Esophagus squamous epithelium (tissue), 4 donors: ENCODE measurements at regions not wholly inside any gene's neighbourhood (a gene's known extent, or its start where the extent isn't known, plus 50 kb on each side); places are given as distances from the start of the nearest gene placed in this dataset.

Experiments used
- CTCF ChIP-seq, 6 experiments: fragments of 450-650 bp in 4 of 6; fragments of 200-600 bp in 2 of 6; sonication (generic) in 2 of 6; IDR thresholded peaks; one replicate each; pipeline ENCODE4 v1.5.1; 2016 to 2019; ENCODE audit warnings: antibody characterized with exemption in 6 of 6, mild to moderate bottlenecking in 4 of 6, moderate library complexity in 4 of 6
- POLR2A ChIP-seq, 4 donors: fragments of 450-650 bp; IDR thresholded peaks; one replicate each; pipeline ENCODE4 v1.6.1; 2017; ENCODE audit warnings: antibody characterized with exemption in 4 of 4, mild to moderate bottlenecking in 4 of 4, moderate library complexity in 3 of 4

GRCh38 chr10:83543691-83544462 lies 595.4 kb upstream of the GHITM start:
- TF ChIP-seq CTCF (IDR thresholded peaks at IDR 0.05) (no peak), POLR2A (IDR thresholded peaks at IDR 0.05) (no peak)
